Liver (tissue), 8 donors: ENCODE measurements at regions not wholly inside any gene's neighbourhood (a gene's known extent, or its start where the extent isn't known, plus 50 kb on each side); places are given as distances from the start of the nearest gene placed in this dataset.
A peak's percentile ranks its signal among the peaks of the same experiment; 100 is the strongest.

Experiments used
- DNase-seq: peaks from one replicate; pipeline ENCODE4 v3.0.0-alpha.2; 2017; ENCODE audit warnings: low spot score
- H3K27ac ChIP-seq, 2 donors: one replicate each; pipeline ENCODE4 v1.7.0; 2013; ENCODE audit warnings: inconsistent platforms in 2 of 2, low read length in 2 of 2, control low read depth in 1 of 2, low read depth in 1 of 2, mild to moderate bottlenecking in 1 of 2
- H3K27me3 ChIP-seq, 4 donors: one replicate each; pipeline versions ENCODE4 v1.6.1 to v1.7.0; 2013; ENCODE audit warnings: low read length in 3 of 4, inconsistent platforms in 1 of 4, mild to moderate bottlenecking in 1 of 4, moderate library complexity in 1 of 4; ENCODE audit not compliant: control insufficient read depth in 4 of 4, insufficient read depth in 4 of 4
- H3K36me3 ChIP-seq, 4 donors: one replicate each; pipeline versions ENCODE4 v1.6.1 to v1.7.0; 2013; ENCODE audit warnings: low read length in 3 of 4, mild to moderate bottlenecking in 3 of 4, low read depth in 1 of 4, moderate library complexity in 1 of 4; ENCODE audit not compliant: control insufficient read depth in 4 of 4, insufficient read depth in 3 of 4
- H3K4me1 ChIP-seq, 4 donors: one replicate each; pipeline versions ENCODE4 v1.6.1 to v1.7.0; 2013; ENCODE audit warnings: low read length in 3 of 4, mild to moderate bottlenecking in 3 of 4, moderate library complexity in 1 of 4; ENCODE audit not compliant: control insufficient read depth in 4 of 4, insufficient read depth in 4 of 4
- H3K4me3 ChIP-seq, 3 donors: one replicate each; pipeline versions ENCODE4 v1.6.1 to v1.7.0; 2013; ENCODE audit warnings: low read length in 3 of 3, control low read depth in 1 of 3, low read depth in 1 of 3, mild to moderate bottlenecking in 1 of 3
- H3K9ac ChIP-seq, 2 donors: one replicate each; pipeline ENCODE4 v1.7.0; 2013; ENCODE audit warnings: low read length in 2 of 2, mild to moderate bottlenecking in 2 of 2, moderate library complexity in 2 of 2, control low read depth in 1 of 2, low read depth in 1 of 2
- H3K9me3 ChIP-seq, 4 donors: one replicate each; pipeline versions ENCODE4 v1.6.1 to v1.7.0; 2013; ENCODE audit warnings: low read length in 3 of 4; ENCODE audit not compliant: control insufficient read depth in 4 of 4
- EGR1 ChIP-seq, 2 donors: IDR thresholded peaks; 2 replicates each; pipeline ENCODE4 v1.6.1; 2016 to 2018; ENCODE audit warnings: antibody characterized with exemption in 2 of 2, low read depth in 2 of 2
- FOXA1 ChIP-seq: IDR thresholded peaks from 2 replicates; pipeline ENCODE4 v1.6.1; 2016; ENCODE audit warnings: antibody characterized with exemption
- FOXA2 ChIP-seq: IDR thresholded peaks from 2 replicates; pipeline ENCODE4 v1.6.1; 2016; ENCODE audit warnings: antibody characterized with exemption
- GABPA ChIP-seq, 2 donors: IDR thresholded peaks in 1 of 2; conservative IDR thresholded peaks in 1 of 2; 2 replicates each; pipeline ENCODE4 v1.6.1; 2016; ENCODE audit warnings: antibody characterized with exemption in 2 of 2, mild to moderate bottlenecking in 1 of 2, moderate library complexity in 1 of 2
- HNF4A ChIP-seq, 2 donors: conservative IDR thresholded peaks; 2 replicates each; pipeline ENCODE4 v1.6.1; 2016; ENCODE audit warnings: antibody characterized with exemption in 2 of 2, mild to moderate bottlenecking in 2 of 2
- HNF4G ChIP-seq: IDR thresholded peaks from 2 replicates; pipeline ENCODE4 v1.6.1; 2016; ENCODE audit warnings: antibody characterized with exemption
- JUND ChIP-seq, 2 donors: IDR thresholded peaks; 2 replicates each; pipeline ENCODE4 v1.6.1; 2016; ENCODE audit warnings: antibody characterized with exemption in 2 of 2
- NR2F2 ChIP-seq: IDR thresholded peaks from 2 replicates; pipeline ENCODE4 v1.6.1; 2016; ENCODE audit warnings: antibody characterized with exemption
- RAD21 ChIP-seq, 2 donors: IDR thresholded peaks; 2 replicates each; pipeline ENCODE4 v1.6.1; 2016; ENCODE audit warnings: antibody characterized with exemption in 2 of 2, mild to moderate bottlenecking in 2 of 2
- RXRA ChIP-seq, 2 donors: IDR thresholded peaks; 2 replicates each; pipeline ENCODE4 v1.6.1; 2017 to 2018; ENCODE audit warnings: antibody characterized with exemption in 2 of 2, mild to moderate bottlenecking in 1 of 2
- SP1 ChIP-seq: IDR thresholded peaks from 2 replicates; pipeline ENCODE4 v1.6.1; 2018; ENCODE audit warnings: antibody characterized with exemption, mild to moderate bottlenecking
- TAF1 ChIP-seq: conservative IDR thresholded peaks from 2 replicates; pipeline ENCODE4 v1.6.1; 2016; ENCODE audit warnings: antibody characterized with exemption, mild to moderate bottlenecking
- YY1 ChIP-seq: IDR thresholded peaks from 2 replicates; pipeline ENCODE4 v1.6.1; 2016; ENCODE audit warnings: antibody characterized with exemption, mild to moderate bottlenecking
- WGBS: extraction: QIAGEN DNeasy Blood & Tissue Kit; methylation state at CpG from one replicate; pipeline ENCODE4 v1.1.7; 2013; 5-methylcytosine and 5-hydroxymethylcytosine counted together
- TF ChIP-seq, protein P1 (sequence below): IDR thresholded peaks from 2 replicates; pipeline ENCODE4 v1.6.1; 2016; ENCODE audit warnings: antibody characterized with exemption
- TF ChIP-seq, protein P2 (sequence below): IDR thresholded peaks from 2 replicates; pipeline ENCODE4 v1.6.1; 2016; ENCODE audit warnings: antibody characterized with exemption
- TF ChIP-seq, protein P3 (sequence below): IDR thresholded peaks from 2 replicates; pipeline ENCODE4 v1.6.1; 2016; ENCODE audit warnings: antibody characterized with exemption, mild to moderate bottlenecking
- TF ChIP-seq, protein P4 (sequence below): IDR thresholded peaks from 2 replicates; pipeline ENCODE4 v1.6.1; 2016; ENCODE audit warnings: antibody characterized with exemption
- TF ChIP-seq, protein P5 (sequence below): fragments of 150-350 bp; IDR thresholded peaks from 2 replicates; pipeline ENCODE4 v1.5.1; 2017; ENCODE audit warnings: improper control_type of control experiment, low read depth, low read length; ENCODE audit not compliant: missing input control
- donor health status: healthy.
- donor health status: healthy.
- donor health status: healthy.
- donor health status: healthy.
- donor health status: healthy.

DNA sequence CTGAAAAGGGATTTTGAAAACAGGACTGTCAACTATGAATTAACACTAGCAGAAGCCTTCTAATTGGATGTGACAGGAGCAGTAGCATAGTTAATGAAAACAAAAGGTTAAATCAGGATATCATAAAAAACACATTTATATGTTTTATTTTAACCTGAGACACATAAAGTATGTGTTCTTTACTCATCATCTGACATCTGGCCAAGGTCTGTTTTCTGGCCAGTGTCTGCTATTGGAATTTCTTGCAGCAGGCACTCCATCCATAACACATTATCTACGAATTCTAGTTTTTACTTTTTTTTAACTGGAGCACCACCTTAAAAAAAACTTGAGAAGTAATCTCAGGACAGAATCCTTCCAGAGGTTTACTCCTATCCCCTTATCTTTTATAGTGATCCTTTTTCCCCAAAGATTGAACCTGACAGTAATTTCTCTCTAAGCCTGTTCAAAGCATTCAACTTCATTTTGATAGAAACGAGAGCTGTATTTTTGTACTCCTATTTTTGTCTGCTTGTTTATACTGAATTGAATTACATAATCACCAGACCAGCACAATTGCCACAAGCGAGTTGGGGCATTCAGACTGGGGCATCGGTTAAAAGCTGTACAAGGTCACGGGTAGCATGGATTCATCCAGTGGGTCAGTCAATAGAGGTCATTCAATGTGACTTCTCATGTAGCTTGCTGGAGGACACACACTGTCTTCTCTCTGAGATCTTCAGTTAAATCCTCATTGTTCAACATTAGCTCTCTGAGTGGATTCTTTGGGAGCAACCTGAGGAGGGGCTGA is 205.6 kb upstream of the CLINT1 start:
- Histone ChIP-seq H3K9ac (no peak overlapping the region), H3K36me3 (no peaks in the 10 kb centered on the region), H3K27ac (no peak overlapping the region), H3K9me3 (no peaks in the 10 kb centered on the region), H3K4me3 (no peak overlapping the region), H3K4me1 (peaks cover 0 to 10% (median 2%) of the 10 kb centered on the region in 4 donors), H3K27me3 (no peaks in the 10 kb centered on the region)
- peak; percentile 52 for TF ChIP-seq NR2F2
- peak in 1 of 2 donors; percentile 41 for TF ChIP-seq HNF4A (conservative IDR thresholded peaks at IDR 0.05)
- TF ChIP-seq FOXA1, result no peak
- TF ChIP-seq RAD21 (IDR thresholded peaks at IDR 0.05), result no peak
- TF ChIP-seq YY1, result no peak
- peak; percentile 46 to 69 for TF ChIP-seq RXRA (IDR thresholded peaks at IDR 0.05)
- TF ChIP-seq HNF4G, result no peak
- no peak for DNase-seq
- 34% methylated on average over 5 of the region's 5 CpGs for WGBS

DNA sequence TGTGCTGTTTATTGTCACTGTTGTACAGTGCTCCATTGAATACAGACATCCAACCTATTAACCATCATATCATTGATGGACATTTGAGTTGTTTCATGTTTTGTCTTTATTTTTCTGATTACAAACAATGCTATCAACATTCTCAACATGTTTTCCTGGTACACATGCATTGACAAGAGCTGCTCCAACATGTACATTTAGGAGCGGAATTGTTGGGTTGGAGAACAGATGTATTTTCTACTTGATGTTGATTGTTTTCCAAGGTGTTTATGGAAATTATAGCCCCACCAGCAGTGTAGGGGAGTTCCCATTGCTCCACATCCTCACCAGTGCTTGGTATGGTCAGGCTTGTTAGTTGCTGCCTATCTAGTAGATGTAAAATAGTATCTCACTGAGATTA is 204.1 kb upstream of the CLINT1 start:
- TF ChIP-seq, protein P1, sequence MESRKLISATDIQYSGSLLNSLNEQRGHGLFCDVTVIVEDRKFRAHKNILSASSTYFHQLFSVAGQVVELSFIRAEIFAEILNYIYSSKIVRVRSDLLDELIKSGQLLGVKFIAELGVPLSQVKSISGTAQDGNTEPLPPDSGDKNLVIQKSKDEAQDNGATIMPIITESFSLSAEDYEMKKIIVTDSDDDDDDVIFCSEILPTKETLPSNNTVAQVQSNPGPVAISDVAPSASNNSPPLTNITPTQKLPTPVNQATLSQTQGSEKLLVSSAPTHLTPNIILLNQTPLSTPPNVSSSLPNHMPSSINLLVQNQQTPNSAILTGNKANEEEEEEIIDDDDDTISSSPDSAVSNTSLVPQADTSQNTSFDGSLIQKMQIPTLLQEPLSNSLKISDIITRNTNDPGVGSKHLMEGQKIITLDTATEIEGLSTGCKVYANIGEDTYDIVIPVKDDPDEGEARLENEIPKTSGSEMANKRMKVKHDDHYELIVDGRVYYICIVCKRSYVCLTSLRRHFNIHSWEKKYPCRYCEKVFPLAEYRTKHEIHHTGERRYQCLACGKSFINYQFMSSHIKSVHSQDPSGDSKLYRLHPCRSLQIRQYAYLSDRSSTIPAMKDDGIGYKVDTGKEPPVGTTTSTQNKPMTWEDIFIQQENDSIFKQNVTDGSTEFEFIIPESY, result no peak
- TF ChIP-seq TAF1 (no peak), GABPA (IDR thresholded peaks at IDR 0.05 in 1 of 2, conservative IDR thresholded peaks at IDR 0.05 in 1 of 2) (no peak), HNF4G (no peak), FOXA2 (no peak), SP1 (no peak), RXRA (IDR thresholded peaks at IDR 0.05) (no peak), EGR1 (IDR thresholded peaks at IDR 0.05; ENCODE audit: low read depth in 2 of 2) (no peak), YY1 (no peak), RAD21 (IDR thresholded peaks at IDR 0.05) (no peak), HNF4A (conservative IDR thresholded peaks at IDR 0.05) (no peak), JUND (IDR thresholded peaks at IDR 0.05) (no peak), FOXA1 (no peak), NR2F2 (no peak)
- TF ChIP-seq, protein P2, sequence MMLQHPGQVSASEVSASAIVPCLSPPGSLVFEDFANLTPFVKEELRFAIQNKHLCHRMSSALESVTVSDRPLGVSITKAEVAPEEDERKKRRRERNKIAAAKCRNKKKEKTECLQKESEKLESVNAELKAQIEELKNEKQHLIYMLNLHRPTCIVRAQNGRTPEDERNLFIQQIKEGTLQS, result no peak
- TF ChIP-seq, protein P3, sequence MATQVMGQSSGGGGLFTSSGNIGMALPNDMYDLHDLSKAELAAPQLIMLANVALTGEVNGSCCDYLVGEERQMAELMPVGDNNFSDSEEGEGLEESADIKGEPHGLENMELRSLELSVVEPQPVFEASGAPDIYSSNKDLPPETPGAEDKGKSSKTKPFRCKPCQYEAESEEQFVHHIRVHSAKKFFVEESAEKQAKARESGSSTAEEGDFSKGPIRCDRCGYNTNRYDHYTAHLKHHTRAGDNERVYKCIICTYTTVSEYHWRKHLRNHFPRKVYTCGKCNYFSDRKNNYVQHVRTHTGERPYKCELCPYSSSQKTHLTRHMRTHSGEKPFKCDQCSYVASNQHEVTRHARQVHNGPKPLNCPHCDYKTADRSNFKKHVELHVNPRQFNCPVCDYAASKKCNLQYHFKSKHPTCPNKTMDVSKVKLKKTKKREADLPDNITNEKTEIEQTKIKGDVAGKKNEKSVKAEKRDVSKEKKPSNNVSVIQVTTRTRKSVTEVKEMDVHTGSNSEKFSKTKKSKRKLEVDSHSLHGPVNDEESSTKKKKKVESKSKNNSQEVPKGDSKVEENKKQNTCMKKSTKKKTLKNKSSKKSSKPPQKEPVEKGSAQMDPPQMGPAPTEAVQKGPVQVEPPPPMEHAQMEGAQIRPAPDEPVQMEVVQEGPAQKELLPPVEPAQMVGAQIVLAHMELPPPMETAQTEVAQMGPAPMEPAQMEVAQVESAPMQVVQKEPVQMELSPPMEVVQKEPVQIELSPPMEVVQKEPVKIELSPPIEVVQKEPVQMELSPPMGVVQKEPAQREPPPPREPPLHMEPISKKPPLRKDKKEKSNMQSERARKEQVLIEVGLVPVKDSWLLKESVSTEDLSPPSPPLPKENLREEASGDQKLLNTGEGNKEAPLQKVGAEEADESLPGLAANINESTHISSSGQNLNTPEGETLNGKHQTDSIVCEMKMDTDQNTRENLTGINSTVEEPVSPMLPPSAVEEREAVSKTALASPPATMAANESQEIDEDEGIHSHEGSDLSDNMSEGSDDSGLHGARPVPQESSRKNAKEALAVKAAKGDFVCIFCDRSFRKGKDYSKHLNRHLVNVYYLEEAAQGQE, result no peak
- TF ChIP-seq, protein P4, sequence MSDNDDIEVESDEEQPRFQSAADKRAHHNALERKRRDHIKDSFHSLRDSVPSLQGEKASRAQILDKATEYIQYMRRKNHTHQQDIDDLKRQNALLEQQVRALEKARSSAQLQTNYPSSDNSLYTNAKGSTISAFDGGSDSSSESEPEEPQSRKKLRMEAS, result no peak
- TF ChIP-seq, protein P5, sequence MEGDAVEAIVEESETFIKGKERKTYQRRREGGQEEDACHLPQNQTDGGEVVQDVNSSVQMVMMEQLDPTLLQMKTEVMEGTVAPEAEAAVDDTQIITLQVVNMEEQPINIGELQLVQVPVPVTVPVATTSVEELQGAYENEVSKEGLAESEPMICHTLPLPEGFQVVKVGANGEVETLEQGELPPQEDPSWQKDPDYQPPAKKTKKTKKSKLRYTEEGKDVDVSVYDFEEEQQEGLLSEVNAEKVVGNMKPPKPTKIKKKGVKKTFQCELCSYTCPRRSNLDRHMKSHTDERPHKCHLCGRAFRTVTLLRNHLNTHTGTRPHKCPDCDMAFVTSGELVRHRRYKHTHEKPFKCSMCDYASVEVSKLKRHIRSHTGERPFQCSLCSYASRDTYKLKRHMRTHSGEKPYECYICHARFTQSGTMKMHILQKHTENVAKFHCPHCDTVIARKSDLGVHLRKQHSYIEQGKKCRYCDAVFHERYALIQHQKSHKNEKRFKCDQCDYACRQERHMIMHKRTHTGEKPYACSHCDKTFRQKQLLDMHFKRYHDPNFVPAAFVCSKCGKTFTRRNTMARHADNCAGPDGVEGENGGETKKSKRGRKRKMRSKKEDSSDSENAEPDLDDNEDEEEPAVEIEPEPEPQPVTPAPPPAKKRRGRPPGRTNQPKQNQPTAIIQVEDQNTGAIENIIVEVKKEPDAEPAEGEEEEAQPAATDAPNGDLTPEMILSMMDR, result no peak
- DNase-seq, result no peak
- peaks cover 0 to 10% (median 2%) of the 10 kb centered on the region in 4 donors for H3K4me1 ChIP-seq
- no peak overlapping the region for H3K27ac ChIP-seq
- no peak overlapping the region for H3K9ac ChIP-seq
- 96% methylated on average over 1 of the region's 1 CpG for WGBS
- H3K27me3 ChIP-seq, result no peaks in the 10 kb centered on the region
- no peak overlapping the region for H3K4me3 ChIP-seq
- H3K36me3 ChIP-seq, result no peaks in the 10 kb centered on the region
- H3K9me3 ChIP-seq, result no peaks in the 10 kb centered on the region
